GM12873 (cell line): ENCODE measurements at regions not wholly inside any gene's neighbourhood (a gene's known extent, or its start where the extent isn't known, plus 50 kb on each side); places are given as distances from the start of the nearest gene placed in this dataset.

Source experiments
- TF ChIP-seq, protein P1 (sequence below): IDR thresholded peaks from 2 replicates; pipeline ENCODE4 v1.5.1; 2012; ENCODE audit warnings: low read depth, mild to moderate bottlenecking, moderate library complexity, low read length, control low read depth; ENCODE audit not compliant: insufficient read depth; ENCODE audit errors: missing control alignments

DNA sequence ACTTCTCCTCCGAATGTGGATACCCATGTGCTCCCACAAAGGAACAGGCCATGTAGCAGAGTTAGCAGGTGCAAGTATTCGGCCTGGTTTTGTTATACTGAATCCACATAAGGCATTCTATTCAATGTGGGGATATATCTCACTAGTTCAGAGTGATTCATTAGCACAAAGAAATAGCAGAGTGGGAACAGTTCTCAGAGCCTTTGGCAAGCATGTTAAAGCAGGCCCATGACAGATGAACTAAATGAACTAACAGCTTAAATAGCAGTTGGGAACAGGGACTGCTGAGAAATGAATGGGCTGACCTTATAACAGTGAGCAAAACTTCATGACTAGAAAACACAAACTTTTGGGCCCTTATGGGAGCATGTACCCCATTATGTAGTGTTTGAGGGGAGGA lies 352.0 kb downstream of the FLRT2 start:
- TF ChIP-seq, protein P1, sequence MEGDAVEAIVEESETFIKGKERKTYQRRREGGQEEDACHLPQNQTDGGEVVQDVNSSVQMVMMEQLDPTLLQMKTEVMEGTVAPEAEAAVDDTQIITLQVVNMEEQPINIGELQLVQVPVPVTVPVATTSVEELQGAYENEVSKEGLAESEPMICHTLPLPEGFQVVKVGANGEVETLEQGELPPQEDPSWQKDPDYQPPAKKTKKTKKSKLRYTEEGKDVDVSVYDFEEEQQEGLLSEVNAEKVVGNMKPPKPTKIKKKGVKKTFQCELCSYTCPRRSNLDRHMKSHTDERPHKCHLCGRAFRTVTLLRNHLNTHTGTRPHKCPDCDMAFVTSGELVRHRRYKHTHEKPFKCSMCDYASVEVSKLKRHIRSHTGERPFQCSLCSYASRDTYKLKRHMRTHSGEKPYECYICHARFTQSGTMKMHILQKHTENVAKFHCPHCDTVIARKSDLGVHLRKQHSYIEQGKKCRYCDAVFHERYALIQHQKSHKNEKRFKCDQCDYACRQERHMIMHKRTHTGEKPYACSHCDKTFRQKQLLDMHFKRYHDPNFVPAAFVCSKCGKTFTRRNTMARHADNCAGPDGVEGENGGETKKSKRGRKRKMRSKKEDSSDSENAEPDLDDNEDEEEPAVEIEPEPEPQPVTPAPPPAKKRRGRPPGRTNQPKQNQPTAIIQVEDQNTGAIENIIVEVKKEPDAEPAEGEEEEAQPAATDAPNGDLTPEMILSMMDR, result no peak

DNA sequence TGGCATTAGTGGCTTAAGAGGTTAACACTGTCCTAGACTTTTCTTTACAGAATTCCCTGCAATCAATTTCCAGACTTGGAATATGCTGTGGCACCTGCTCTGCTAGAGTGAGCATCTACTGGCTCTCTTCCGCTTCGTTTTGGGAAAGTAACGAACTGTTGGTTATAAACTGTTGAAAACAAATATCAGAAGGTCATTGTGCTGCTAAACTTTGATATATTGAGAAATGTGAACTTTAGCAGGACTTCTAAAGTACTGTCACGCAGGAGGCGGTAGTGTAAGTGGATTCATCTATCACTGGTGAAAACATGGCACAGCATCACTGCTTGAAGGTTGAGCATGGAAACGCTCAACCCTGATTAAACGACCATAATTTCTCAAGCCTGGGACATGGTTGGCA lies 348.9 kb downstream of the FLRT2 start:
- TF ChIP-seq, protein P1, result no peak

DNA sequence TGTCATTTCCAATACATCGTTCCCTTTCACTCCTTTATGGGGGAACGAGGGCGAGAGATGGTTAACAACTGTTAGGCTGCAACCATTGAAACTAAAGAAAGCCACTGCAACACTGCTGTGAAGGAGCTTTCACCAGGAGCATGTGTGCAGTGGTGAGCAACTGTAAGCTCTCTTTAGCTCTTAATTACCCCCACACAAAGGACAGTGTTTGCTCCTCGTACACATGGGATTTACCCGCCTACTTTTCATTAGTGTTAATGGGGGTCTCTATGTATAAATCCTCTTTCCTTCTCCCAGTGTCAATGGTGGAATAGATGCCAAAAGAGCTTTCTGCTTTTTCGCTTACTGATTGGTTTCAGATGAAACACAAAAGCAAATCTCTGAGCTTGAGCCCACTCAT lies 343.1 kb downstream of the FLRT2 start:
- TF ChIP-seq, protein P1, result no peak

DNA sequence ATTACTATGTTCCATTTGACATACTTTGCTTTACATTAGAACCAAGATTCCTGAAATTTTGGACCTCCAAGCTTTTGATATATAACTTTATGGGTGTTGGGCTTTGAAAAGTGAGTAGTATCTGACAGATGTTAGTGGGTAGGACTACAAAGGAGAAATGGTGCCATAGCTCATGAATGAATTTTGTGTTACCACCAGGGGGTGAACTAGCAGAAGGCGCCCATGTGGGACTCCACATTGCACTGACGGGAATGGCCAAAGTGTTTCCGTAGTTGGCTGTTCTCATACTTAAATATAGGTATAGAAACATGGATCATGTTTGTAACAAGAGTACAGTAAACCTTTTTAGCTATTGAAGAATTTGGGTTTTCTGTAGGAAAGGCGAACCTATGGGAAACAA lies 337.5 kb downstream of the FLRT2 start:
- TF ChIP-seq, protein P1, result peak; percentile 3

DNA sequence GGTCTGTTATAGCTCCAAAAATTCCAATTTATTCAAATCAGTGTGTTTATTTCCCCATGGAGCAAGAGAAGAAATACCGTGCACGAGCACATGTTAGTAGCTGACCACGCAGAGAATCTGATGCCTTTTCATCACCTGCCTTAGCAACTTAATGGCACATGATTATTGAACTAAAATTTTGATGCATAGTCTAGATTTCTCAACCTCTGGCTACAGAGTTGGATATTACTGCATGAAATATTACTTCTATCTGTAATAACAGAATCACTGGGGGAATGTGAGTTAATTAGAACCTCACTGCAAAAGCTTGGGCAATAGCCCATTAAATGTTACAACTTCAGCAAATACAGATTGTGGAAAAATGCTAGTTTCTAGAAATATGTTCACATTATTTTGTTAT lies 335.8 kb downstream of the FLRT2 start:
- TF ChIP-seq, protein P1, result no peak

DNA sequence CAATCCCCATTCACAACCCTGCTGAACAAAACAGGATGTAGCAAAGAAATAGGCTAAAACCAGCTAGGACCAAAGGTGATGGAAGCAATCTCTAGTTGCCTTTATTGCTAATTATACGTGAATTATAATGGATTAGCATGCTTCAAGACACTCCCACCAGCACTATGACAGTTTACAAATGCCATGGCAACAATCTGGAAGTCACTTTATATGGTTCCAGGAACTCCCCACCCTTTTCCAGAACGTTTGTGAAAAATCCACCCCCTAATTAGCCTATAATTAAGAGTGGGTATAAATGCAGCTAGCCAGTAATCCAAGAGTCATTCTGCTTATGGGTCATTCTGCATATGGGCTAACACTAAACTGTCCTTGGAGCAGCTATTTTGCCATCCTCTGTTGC lies 328.7 kb downstream of the FLRT2 start:
- TF ChIP-seq, protein P1, result no peak

DNA sequence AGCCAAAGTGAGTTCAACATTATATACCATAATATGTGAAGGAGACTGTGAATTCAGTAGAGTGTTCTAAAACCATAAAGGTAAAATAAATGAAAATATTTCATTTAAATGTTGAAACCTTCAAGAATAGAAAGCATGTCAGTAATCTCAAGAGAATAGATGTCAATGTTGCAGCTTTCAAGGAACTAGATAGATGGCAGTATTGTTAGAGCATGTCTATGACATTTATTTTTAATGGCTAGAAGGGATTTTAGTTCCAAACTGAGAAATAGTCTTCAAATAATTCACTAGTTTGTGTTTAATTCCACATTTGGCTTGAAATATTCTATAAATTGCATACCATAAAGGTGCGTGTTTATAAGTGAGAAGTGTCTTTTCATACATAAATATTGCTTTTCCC lies 326.5 kb downstream of the FLRT2 start:
- TF ChIP-seq, protein P1, result no peak
